ENCODE measurements at regions not wholly inside any gene's neighbourhood (a gene's known extent, or its start where the extent isn't known, plus 50 kb on each side); places are given as distances from the start of the nearest gene placed in this dataset.

DNA sequence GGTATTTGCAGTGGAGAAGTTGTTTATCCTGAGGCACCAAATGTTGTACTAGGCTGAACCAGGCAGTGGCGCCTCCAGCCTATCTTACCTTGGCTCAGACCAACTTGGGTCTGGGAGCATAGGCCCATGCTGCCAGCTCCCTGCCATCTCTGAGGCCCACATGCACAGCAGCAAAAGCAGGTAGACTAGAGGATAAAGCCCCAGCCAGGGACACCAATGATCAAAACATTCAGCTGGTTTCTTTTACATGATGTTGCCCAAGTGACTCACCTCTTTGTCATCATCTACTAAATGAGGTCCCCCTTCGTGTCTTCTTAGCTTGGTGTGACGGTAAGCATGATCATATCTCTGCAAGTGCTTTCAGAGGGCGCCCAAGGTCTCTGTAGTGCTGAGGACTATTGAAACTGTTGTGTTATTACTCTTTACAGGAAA is 112.1 kb upstream of the DRD2 start:
- no peak for DNase-seq (ENCODE audit: low spot score)
- intact Hi-C loops (cut with DNase I), result no loop called here

DNA sequence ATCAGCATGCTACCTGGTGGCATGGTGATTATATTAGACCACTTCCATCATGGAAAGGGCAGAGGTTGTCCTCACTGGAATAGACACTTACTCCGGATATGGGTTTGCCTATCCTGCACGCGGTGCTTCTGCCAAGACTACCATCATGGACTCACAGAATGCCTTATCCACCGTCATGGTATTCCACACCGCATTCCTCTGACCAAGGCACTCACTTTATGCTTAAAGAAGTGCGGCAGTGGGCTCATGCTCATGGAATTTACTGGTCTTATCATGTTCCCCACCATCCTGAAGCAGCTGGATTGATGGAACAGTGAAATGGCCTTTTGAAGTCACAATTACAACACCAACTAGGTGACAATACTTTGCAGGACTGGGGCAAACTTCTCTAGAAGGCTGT is 109.2 kb upstream of the DRD2 start:
- intact Hi-C loops (cut with DNase I), result no loop called here
- DNase-seq (ENCODE audit: low spot score), result no peak

DNA sequence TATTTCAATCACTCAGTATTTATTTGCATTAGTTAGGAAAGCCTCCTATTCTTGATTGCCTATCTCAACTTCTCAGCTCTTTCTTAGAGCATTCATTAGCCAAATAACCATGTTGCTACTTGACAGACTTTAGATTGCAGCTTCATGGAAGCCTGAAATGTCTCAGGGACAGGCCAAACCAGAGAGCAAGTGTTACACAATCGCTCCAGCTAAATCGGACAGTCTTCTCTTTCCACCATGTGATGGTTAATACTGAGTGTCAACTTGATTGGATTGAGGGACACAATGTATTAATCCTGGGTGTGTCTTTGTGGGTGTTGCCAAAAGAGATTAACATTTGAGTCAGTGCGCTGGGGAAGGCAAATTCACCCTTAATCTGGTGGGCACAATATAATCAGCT is 106.5 kb upstream of the DRD2 start:
- DNase-seq (ENCODE audit: low spot score), result no peak
- intact Hi-C loops (cut with DNase I), result no loop called here

DNA sequence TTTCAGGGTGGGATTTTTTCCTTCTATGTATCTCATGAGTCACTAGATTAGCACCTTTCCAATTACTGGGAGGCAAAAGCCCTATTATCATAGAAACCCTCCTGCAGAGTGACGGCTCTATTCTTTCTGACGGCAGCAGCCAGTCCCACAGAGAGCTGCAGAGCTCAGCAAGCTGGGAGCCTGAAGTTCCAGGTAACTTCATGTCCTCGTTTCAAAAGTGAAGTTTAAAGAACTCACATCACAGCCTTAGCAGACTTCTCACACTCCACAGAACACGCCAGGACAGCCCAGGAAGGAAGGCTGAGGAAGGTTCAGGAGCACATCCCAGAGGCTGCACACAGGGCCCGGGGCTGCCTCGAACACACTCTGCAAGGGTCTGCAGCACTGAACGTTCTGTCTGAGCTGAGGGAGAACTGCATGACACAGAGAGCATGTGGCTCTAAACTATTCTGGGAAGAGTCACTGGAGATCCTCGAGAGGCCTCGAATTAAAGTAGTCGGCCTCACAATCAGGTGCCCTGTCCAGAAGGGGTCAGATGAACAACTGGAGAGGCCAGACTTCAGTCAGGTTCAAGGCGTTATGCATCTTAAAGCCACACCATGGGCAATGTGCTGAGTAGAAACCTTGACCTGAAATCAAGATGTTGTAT is 104.2 kb upstream of the DRD2 start:
- no peak for DNase-seq (ENCODE audit: low spot score)
- intact Hi-C loops (cut with DNase I), result no loop called here

GRCh38 chr11:113578715-113579250 is 103.6 kb upstream of the DRD2 start:
- intact Hi-C loops (cut with DNase I), result no loop called here
- no peak for DNase-seq (ENCODE audit: low spot score)

DNA sequence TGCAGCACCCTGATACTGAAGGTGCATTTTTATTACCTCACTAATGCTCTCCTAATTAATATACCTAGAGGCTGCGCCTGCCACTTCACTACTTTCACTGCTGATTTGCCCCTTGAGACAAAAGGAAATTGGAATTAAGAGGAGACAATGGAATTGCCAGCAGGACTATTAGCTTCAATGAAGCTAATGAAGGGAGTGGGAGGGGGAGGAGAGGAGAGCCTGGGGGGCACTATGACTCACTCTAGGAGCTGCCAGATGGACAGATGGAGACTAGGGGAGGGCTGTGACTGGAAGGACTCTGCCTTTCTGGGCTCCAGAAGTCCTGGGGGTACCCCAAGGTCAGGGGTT is 102.8 kb upstream of the DRD2 start:
- intact Hi-C loops (cut with DNase I), result no loop called here
- no peak for DNase-seq (ENCODE audit: low spot score)

- DNase-seq (ENCODE audit: low spot score), result no peak
- intact Hi-C loops (cut with DNase I), result no loop called here
Observed at GRCh38 chr11:113577356-113578032, 102.3 kb upstream of the DRD2 start.

- no peak for DNase-seq (ENCODE audit: low spot score)
- intact Hi-C loops (cut with DNase I), result no loop called here
Observed at GRCh38 chr11:113574586-113574985, 99.4 kb upstream of the DRD2 start.

- intact Hi-C loops (cut with DNase I), result no loop called here
- DNase-seq (ENCODE audit: low spot score), result no peak
Observed at GRCh38 chr11:113574171-113574570, 99.0 kb upstream of the DRD2 start.

DNA sequence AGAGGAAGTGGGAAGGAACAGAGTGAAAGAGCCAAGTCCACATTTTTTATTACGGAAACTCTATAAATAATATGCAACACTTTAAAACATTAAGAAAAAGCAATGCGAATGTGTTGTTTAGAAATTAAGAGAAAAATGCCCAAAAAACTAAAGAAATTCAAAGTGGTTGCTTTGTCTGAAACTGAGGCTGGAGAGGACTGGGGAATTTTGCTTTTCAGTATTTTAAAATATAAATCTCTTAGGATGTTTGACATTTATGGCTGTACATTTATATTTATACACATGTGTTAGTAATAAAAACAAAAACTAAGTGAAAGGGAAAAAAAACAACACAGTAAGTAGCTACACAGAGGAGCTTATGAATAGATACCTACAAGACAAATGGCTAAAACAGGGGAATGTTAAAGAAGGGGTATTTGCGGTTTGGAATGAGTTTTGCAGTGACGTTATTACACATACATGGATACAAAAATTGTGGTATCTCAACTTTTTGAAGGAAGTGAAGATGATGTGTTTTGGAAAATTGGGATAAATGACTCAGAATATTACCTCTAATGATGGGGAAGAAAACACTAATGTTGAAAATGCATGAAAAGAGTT is 97.0 kb upstream of the DRD2 start:
- intact Hi-C loops (cut with DNase I), result no loop called here
- no peak for DNase-seq (ENCODE audit: low spot score)

DNA sequence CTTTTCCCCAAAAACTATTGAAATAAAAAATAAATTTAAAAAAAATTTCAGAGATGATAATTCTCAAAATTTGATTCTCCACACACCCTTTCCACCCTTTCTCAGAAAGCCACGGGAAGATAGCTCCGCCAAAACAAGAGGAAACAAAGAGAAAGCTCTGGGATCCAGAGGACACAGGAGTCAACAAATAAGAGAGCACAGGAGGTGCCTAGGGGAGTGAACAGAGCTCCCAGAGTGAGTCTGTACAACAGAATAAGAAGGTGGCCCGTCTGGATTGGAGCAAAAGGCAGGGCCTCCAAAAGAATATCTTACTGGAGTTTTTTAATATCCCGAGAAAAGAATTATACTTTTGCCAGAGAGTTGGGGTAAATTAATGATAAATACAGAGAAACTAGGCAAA is 96.3 kb upstream of the DRD2 start:
- intact Hi-C loops (cut with DNase I), result no loop called here
- no peak for DNase-seq (ENCODE audit: low spot score)

DNA sequence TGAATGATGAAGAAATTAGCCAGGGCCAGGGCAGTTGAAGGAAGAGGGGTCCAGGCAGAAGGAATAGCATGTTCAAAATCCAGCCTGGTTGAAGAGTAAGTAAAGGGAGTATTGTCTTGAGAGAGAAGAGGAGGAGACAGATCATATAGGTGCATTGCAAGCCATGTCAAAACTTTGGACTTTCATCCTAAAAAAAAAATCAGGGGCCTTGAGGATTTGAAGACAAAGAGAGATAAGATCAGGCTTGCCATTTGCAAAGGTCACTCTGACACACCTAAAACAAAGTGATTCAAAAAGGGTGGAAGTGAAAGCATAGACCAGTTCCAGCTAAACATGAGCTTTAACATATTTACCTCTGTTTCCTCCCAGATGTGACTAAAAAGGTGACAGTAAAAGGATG is 95.7 kb upstream of the DRD2 start:
- no peak for DNase-seq (ENCODE audit: low spot score)
- intact Hi-C loops (cut with DNase I), result no loop called here

DNA sequence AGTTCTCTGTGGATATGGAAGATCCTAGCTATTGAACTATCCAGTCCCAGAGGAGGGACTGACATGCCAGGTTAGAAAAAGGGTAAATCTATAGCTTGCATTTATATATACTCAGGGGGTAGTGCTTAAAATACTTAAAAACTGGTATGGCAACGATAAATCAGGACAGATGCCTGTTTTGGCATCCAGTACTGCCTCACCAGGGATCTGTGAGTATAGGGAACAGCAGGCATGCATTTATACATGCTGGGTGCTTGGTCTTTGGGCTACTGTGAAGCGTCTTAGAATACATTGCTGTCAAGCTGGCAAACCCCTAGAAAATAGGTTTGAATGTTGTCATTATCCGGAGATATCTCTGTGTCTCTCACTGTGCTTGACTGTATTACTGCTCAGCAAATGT is 94.2 kb upstream of the DRD2 start:
- DNase-seq (ENCODE audit: low spot score), result no peak
- intact Hi-C loops (cut with DNase I), result no loop called here

GRCh38 chr11:113568566-113568965 is 93.4 kb upstream of the DRD2 start:
- intact Hi-C loops (cut with DNase I), result no loop called here
- no peak for DNase-seq (ENCODE audit: low spot score)

- no peak for DNase-seq (ENCODE audit: low spot score)
- intact Hi-C loops (cut with DNase I), result no loop called here
Observed at GRCh38 chr11:113567867-113568544, 92.8 kb upstream of the DRD2 start.

GRCh38 chr11:113567097-113567496 is 91.9 kb upstream of the DRD2 start:
- intact Hi-C loops (cut with DNase I), result no loop called here

GRCh38 chr11:113564527-113565130 is 89.4 kb upstream of the DRD2 start:
- intact Hi-C loops (cut with DNase I), result no loop called here
- DNase-seq (ENCODE audit: low spot score), result no peak

More at GRCh38 chr11:113567097-113567496, 91.9 kb upstream of the DRD2 start:
- DNase-seq (ENCODE audit: low spot score), result no peak

GRCh38 chr11:113563766-113564526 is 88.7 kb upstream of the DRD2 start:
- intact Hi-C loops (cut with DNase I), result no loop called here
- DNase-seq (ENCODE audit: low spot score), result no peak

DNA sequence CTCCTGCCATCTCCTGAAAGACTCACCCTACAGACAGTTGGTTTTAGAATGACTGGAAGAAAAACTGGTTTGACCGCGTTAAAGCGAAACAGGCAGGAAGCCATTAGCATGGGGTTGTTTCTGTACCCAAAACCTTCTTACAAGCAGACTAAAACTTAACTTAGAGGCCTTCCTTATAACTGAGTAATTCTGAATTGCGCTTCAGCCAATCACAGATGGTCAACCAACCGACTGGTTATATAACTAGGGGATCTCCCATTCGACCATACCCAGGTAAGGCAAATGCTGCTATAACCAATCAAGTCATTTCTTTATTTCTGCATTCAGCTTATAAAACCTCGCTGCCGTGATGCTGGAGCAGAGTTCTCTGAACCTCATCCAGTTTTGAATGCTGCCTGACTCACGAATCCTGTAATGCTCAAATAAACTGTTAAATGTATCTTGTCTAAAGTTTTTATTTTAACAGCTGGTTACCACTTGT is 87.8 kb upstream of the DRD2 start:
- no peak for DNase-seq (ENCODE audit: low spot score)
- intact Hi-C loops (cut with DNase I), result no loop called here

All from cardiac septum (tissue), 1 donor.